Tibial nerve (tissue), 4 donors: ENCODE measurements at regions not wholly inside any gene's neighbourhood (a gene's known extent, or its start where the extent isn't known, plus 50 kb on each side); places are given as distances from the start of the nearest gene placed in this dataset.

Experiments
- EP300 ChIP-seq, 2 donors: sonication (generic); formaldehyde crosslinking; IDR thresholded peaks; one replicate each; pipeline ENCODE4 v1.6.1; 2017; ENCODE audit warnings: antibody characterized with exemption in 2 of 2, mild to moderate bottlenecking in 1 of 2
- POLR2A ChIP-seq, 2 donors: fragments of 450-650 bp; IDR thresholded peaks; one replicate each; pipeline ENCODE4 v1.6.1; 2017; ENCODE audit warnings: antibody characterized with exemption in 2 of 2, mild to moderate bottlenecking in 2 of 2, moderate library complexity in 2 of 2
- TF ChIP-seq, protein P1 (sequence below), 5 experiments: fragments of 200-600 bp in 3 of 5; fragments of 450-650 bp in 2 of 5; sonication (generic) in 3 of 5; IDR thresholded peaks; one replicate each; pipeline ENCODE4 v1.5.1; 2016 to 2019; ENCODE audit warnings: antibody characterized with exemption in 5 of 5, mild to moderate bottlenecking in 3 of 5, moderate library complexity in 2 of 5

GRCh38 chr21:31443736-31444521 is 99.9 kb upstream of the TIAM1 start:
- TF ChIP-seq, protein P1, sequence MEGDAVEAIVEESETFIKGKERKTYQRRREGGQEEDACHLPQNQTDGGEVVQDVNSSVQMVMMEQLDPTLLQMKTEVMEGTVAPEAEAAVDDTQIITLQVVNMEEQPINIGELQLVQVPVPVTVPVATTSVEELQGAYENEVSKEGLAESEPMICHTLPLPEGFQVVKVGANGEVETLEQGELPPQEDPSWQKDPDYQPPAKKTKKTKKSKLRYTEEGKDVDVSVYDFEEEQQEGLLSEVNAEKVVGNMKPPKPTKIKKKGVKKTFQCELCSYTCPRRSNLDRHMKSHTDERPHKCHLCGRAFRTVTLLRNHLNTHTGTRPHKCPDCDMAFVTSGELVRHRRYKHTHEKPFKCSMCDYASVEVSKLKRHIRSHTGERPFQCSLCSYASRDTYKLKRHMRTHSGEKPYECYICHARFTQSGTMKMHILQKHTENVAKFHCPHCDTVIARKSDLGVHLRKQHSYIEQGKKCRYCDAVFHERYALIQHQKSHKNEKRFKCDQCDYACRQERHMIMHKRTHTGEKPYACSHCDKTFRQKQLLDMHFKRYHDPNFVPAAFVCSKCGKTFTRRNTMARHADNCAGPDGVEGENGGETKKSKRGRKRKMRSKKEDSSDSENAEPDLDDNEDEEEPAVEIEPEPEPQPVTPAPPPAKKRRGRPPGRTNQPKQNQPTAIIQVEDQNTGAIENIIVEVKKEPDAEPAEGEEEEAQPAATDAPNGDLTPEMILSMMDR (IDR thresholded peaks at IDR 0.05): no peak
- TF ChIP-seq POLR2A (IDR thresholded peaks at IDR 0.05) (no peak), EP300 (IDR thresholded peaks at IDR 0.05) (peak in 1 of 2 donors; percentile 22)
